Stomach smooth muscle (tissue), 2 donors: ENCODE measurements at regions not wholly inside any gene's neighbourhood (a gene's known extent, or its start where the extent isn't known, plus 50 kb on each side); places are given as distances from the start of the nearest gene placed in this dataset.

Experiments used
- H3K27ac ChIP-seq: one replicate; pipeline ENCODE4 v1.7.0; 2013; ENCODE audit warnings: mild to moderate bottlenecking, low read length, inconsistent platforms
- H3K27me3 ChIP-seq, 2 donors: one replicate each; pipeline ENCODE4 v1.7.0; 2013; ENCODE audit warnings: low read length in 2 of 2; ENCODE audit not compliant: insufficient read depth in 2 of 2, control insufficient read depth in 1 of 2
- H3K36me3 ChIP-seq, 2 donors: one replicate each; pipeline ENCODE4 v1.7.0; 2013; ENCODE audit warnings: low read length in 2 of 2; ENCODE audit not compliant: control insufficient read depth in 2 of 2, insufficient read depth in 2 of 2
- H3K4me1 ChIP-seq: one replicate; pipeline ENCODE4 v1.7.0; 2013; ENCODE audit warnings: low read length; ENCODE audit not compliant: control insufficient read depth, insufficient read depth
- H3K4me3 ChIP-seq, 2 donors: one replicate each; pipeline ENCODE4 v1.7.0; 2013; ENCODE audit warnings: low read length in 2 of 2
- H3K9ac ChIP-seq, 2 donors: one replicate each; pipeline ENCODE4 v1.7.0; 2013; ENCODE audit warnings: low read length in 2 of 2, mild to moderate bottlenecking in 1 of 2
- H3K9me3 ChIP-seq, 2 donors: one replicate each; pipeline ENCODE4 v1.7.0; 2013; ENCODE audit warnings: low read length in 2 of 2; ENCODE audit not compliant: control insufficient read depth in 2 of 2
- donor health status: healthy.
- donor health status: Pancreatic carcinoma.

GRCh38 chr1:87194856-87195255 is 133.8 kb upstream of the LMO4 start:
- no peaks in the 10 kb centered on the region for H3K4me1 ChIP-seq
- H3K36me3 ChIP-seq, result no peaks in the 10 kb centered on the region
- no peak overlapping the region for H3K27ac ChIP-seq
- no peak overlapping the region for H3K4me3 ChIP-seq
- no peak overlapping the region for H3K9ac ChIP-seq
- H3K27me3 ChIP-seq, result no peaks in the 10 kb centered on the region
- H3K9me3 ChIP-seq, result peaks cover 2 to 4% of the 10 kb centered on the region in 2 donors

- H3K27me3 ChIP-seq, result no peaks in the 10 kb centered on the region
- no peak overlapping the region for H3K9ac ChIP-seq
- H3K27ac ChIP-seq, result no peak overlapping the region
- no peaks in the 10 kb centered on the region for H3K36me3 ChIP-seq
- no peaks in the 10 kb centered on the region for H3K4me1 ChIP-seq
- H3K9me3 ChIP-seq, result peaks cover 2 to 4% of the 10 kb centered on the region in 2 donors
- no peak overlapping the region for H3K4me3 ChIP-seq
Measured at GRCh38 chr1:87196110-87196827, 132.4 kb upstream of the LMO4 start.

- Histone ChIP-seq H3K36me3 (no peaks in the 10 kb centered on the region), H3K27ac (no peak overlapping the region), H3K4me3 (no peak overlapping the region), H3K4me1 (peaks cover 4% of the 10 kb centered on the region), H3K27me3 (no peaks in the 10 kb centered on the region), H3K9me3 (peaks cover 2 to 4% of the 10 kb centered on the region in 2 donors), H3K9ac (no peak overlapping the region)
Measured at GRCh38 chr1:87197156-87197555, 131.5 kb upstream of the LMO4 start.

DNA sequence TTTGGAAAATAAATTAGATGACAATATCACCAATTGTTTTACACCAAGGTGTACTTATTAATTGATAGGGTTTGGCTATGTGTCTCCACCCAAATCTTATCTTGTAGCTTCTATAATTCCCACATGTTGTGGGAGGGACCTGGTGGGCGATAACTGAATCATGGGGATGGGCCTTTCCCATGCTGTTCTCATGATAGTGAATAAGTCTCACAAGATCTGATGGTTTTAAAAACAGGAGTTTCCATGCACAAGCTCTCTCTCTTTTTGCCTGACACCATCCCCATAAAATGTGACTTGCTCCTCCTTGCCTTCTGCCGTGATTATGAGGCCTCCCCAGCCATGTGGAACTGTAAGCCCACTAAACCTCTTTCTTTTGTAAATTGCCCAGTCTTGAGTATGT is 131.0 kb upstream of the LMO4 start:
- Histone ChIP-seq H3K27ac (no peak overlapping the region), H3K27me3 (no peaks in the 10 kb centered on the region), H3K9me3 (peaks cover 2 to 4% of the 10 kb centered on the region in 2 donors)

GRCh38 chr1:87200875-87201638 is 127.6 kb upstream of the LMO4 start:
- H3K9me3 ChIP-seq, result no peaks in the 10 kb centered on the region
- no peak overlapping the region for H3K9ac ChIP-seq
- H3K4me1 ChIP-seq, result peaks cover 8% of the 10 kb centered on the region
- H3K27ac ChIP-seq, result no peak overlapping the region
- no peak overlapping the region for H3K4me3 ChIP-seq
- no peaks in the 10 kb centered on the region for H3K27me3 ChIP-seq
- no peaks in the 10 kb centered on the region for H3K36me3 ChIP-seq

More for the DNA sequence above, 131.0 kb upstream of the LMO4 start:
- H3K9ac ChIP-seq, result no peak overlapping the region
- no peak overlapping the region for H3K4me3 ChIP-seq
- no peaks in the 10 kb centered on the region for H3K36me3 ChIP-seq
- H3K4me1 ChIP-seq, result peaks cover 8% of the 10 kb centered on the region

DNA sequence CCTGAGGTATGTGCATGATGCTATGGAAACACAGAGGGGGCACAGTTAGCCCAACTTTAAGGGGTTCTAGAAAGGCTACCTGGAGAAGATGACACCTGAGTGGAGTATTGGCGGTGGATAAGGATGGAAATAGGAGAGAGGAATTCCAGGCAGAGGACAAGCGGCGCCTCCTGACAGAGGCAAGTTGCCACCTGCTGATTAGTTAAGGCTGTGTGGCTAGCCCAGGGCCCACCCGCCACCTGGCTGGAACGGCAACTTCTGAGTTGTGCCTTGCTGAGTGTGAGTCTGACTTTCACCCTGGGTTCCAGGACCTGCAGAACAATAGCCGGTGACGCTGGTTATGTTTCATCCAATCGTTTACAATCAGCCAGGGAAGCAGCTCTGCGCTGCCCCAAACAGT is 126.9 kb upstream of the LMO4 start:
- H3K9me3 ChIP-seq, result no peaks in the 10 kb centered on the region
- no peaks in the 10 kb centered on the region for H3K27me3 ChIP-seq
- no peak overlapping the region for H3K9ac ChIP-seq
- no peak overlapping the region for H3K4me3 ChIP-seq
- H3K4me1 ChIP-seq, result peaks cover 8% of the 10 kb centered on the region
- H3K36me3 ChIP-seq, result no peaks in the 10 kb centered on the region
- H3K27ac ChIP-seq, result no peak overlapping the region

DNA sequence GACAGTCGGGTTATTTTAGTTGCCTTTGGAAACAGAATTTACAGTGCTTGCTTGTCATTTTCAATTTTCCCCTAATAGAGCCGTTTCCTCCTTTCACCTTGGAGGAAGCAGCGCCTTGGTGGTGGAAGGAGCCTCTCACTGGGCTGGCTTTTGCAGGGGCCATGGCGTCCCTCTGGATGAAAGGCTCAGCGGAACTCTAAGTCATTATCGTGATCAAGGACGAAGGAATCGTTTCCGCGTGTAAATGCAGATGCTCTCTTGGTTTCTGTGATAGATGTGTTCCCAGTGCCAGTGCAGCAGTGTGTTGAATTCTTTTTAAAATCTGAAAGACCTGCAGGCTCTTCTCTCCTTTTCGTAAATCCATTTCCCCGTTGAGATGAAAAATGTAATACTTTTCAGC is 126.2 kb upstream of the LMO4 start:
- no peak overlapping the region for H3K27ac ChIP-seq
- H3K4me3 ChIP-seq, result peak overlapping the region; percentile 56 to 64
- no peaks in the 10 kb centered on the region for H3K36me3 ChIP-seq
- H3K27me3 ChIP-seq, result no peaks in the 10 kb centered on the region
- peak overlapping the region; percentile 22 to 34 for H3K9ac ChIP-seq
- peaks cover 8% of the 10 kb centered on the region for H3K4me1 ChIP-seq
- H3K9me3 ChIP-seq, result no peaks in the 10 kb centered on the region

- peak overlapping the region; percentile 56 to 64 for H3K4me3 ChIP-seq
- peaks cover 8% of the 10 kb centered on the region for H3K4me1 ChIP-seq
- H3K9me3 ChIP-seq, result no peaks in the 10 kb centered on the region
- H3K9ac ChIP-seq, result peak overlapping the region; percentile 22 to 34
- H3K36me3 ChIP-seq, result no peaks in the 10 kb centered on the region
- no peaks in the 10 kb centered on the region for H3K27me3 ChIP-seq
- H3K27ac ChIP-seq, result no peak overlapping the region
Measured at GRCh38 chr1:87202922-87203655, 125.6 kb upstream of the LMO4 start.

DNA sequence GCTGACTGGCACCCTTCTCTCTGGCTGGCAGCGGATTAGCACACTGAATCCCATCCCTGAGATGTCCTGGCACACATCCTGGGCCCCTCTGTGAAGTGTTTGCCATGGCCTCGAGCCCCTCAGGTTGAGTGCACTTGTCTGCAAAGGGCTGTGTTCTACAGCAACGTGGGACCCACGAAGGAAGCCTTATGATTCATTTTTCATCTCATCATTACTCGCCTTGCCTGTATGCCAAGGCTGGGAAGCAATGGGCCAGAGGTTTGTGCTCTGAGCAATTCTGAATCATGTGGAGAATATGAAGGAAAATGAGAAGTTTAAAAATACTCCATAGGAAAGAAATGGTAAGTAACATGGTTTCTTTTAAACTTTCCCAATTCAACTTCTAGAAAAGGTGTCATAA is 124.8 kb upstream of the LMO4 start:
- peaks cover 8% of the 10 kb centered on the region for H3K4me1 ChIP-seq
- no peaks in the 10 kb centered on the region for H3K9me3 ChIP-seq
- no peak overlapping the region for H3K27ac ChIP-seq
- H3K9ac ChIP-seq, result no peak overlapping the region
- H3K27me3 ChIP-seq, result no peaks in the 10 kb centered on the region
- no peaks in the 10 kb centered on the region for H3K36me3 ChIP-seq
- H3K4me3 ChIP-seq, result no peak overlapping the region

DNA sequence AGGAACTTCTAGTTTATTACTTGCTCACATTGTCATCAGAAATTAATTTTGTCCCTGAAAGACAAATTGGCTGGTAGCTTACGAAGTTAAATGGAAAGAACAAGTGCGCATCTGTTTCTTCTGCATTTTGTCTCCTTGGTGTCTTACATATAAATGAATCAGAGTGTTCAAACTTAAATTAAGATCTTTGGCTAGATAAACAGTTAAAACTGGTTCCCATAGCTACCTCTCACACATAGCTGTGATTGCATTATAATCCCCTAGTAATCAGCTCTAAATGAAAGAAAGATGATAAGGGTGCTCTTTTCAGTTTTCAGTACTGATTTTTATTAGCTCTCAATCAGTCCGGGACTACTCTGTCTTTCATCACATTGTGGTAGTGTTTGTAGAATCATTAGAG is 124.2 kb upstream of the LMO4 start:
- H3K36me3 ChIP-seq, result no peaks in the 10 kb centered on the region
- no peaks in the 10 kb centered on the region for H3K27me3 ChIP-seq
- H3K27ac ChIP-seq, result no peak overlapping the region
- no peak overlapping the region for H3K4me3 ChIP-seq
- H3K9me3 ChIP-seq, result no peaks in the 10 kb centered on the region
- no peak overlapping the region for H3K9ac ChIP-seq
- peaks cover 8% of the 10 kb centered on the region for H3K4me1 ChIP-seq
